Adrenal gland (tissue), 9 donors: ENCODE measurements at regions not wholly inside any gene's neighbourhood (a gene's known extent, or its start where the extent isn't known, plus 50 kb on each side); places are given as distances from the start of the nearest gene placed in this dataset.

Source experiments
- DNase-seq, 7 donors: peaks; one replicate each; pipeline ENCODE4 v3.0.0-alpha.2; 2019 to 2020
- H3K27ac ChIP-seq, 5 donors: fragments of 200-600 bp; sonication (generic) in 4 of 5; 1 replicate in 3 of 5; 2 replicates in 2 of 5; pipeline versions ENCODE4 v1.5.1 to v1.8.0; 2016 to 2020; ENCODE audit warnings: mild to moderate bottlenecking in 1 of 5
- H3K27me3 ChIP-seq: fragments of 200-600 bp; 2 replicates; pipeline ENCODE4 v1.8.0; 2021
- H3K36me3 ChIP-seq, 2 donors: fragments of 200-600 bp; replicated peaks in 1 of 2; 1 replicate in 1 of 2; 2 replicates in 1 of 2; pipeline versions ENCODE4 v1.5.1 to v1.8.0; 2018 to 2022
- H3K4me1 ChIP-seq, 2 donors: fragments of 200-600 bp; replicated peaks in 1 of 2; 1 replicate in 1 of 2; 2 replicates in 1 of 2; pipeline versions ENCODE4 v1.5.1 to v1.8.0; 2018 to 2021
- H3K4me3 ChIP-seq, 4 donors: fragments of 200-600 bp; sonication (generic) in 3 of 4; one replicate each; pipeline ENCODE4 v1.5.1; 2016 to 2018
- H3K9me3 ChIP-seq, 3 donors: fragments of 200-600 bp; sonication (generic) in 1 of 3; replicated peaks in 1 of 3; 1 replicate in 2 of 3; 2 replicates in 1 of 3; pipeline versions ENCODE4 v1.5.1 to v1.8.0; 2016 to 2021
- CTCF ChIP-seq, 6 experiments: fragments of 450-650 bp in 4 of 6; fragments of 200-600 bp in 2 of 6; sonication (generic) in 1 of 6; IDR thresholded peaks; 1 replicate in 5 of 6; 2 replicates in 1 of 6; pipeline versions ENCODE4 v1.5.1 to v1.8.0; 2016 to 2021; ENCODE audit warnings: antibody characterized with exemption in 6 of 6, mild to moderate bottlenecking in 2 of 6, moderate library complexity in 1 of 6
- POLR2A ChIP-seq, 2 donors: fragments of 450-650 bp; IDR thresholded peaks; one replicate each; pipeline ENCODE4 v1.6.1; 2017; ENCODE audit warnings: antibody characterized with exemption in 2 of 2, mild to moderate bottlenecking in 2 of 2, moderate library complexity in 1 of 2
- WGBS, 4 donors: extraction: QIAGEN DNeasy Blood & Tissue Kit in 2 of 4; methylation state at CpG; one replicate each; pipeline versions ENCODE4 v1.1.5 to v1.1.7; 2013 to 2017; 5-methylcytosine and 5-hydroxymethylcytosine counted together
- intact Hi-C, 2 donors: fragments of 100-400 bp; cut with DNase I; formaldehyde crosslinking; loops; one replicate each; pipeline versions ENCODE4 v1.14.1 to v1.15.0; 2022 to 2023
- donor health status: healthy with polysubstance abuse.
- donor health status: Bipolar disorder and iron deficiency.
- donor health status: DM: yes; HTN: yes; CAD: no.
- donor health status: DM: no; HTN: no; CAD: no.
- donor health status: DM: no; HTN: no; CAD: no.

DNA sequence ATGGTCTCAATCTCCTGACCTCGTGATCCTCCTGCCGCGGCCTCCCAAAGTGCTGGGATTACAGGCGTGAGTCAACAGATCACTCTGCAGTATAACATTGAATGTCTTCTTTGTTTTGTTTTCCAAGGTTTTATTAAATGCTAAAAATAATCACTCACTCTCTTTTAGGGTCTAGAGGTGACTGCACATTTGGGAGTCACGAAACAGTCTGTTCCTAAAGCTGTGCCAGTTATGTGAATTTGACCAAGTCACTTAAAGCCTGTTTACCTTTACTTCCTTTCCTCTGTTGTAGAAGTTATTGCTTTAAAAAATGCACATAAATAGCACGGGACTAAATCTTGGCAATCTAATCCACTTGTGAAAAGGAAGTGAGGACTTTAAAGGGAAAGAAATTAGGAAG, 304.9 kb upstream of the PTGER4 start:
- DNase-seq: no peak
- Histone ChIP-seq H3K9me3 (no peaks in the 10 kb centered on the region), H3K4me3 (no peak overlapping the region), H3K36me3 (no peaks in the 10 kb centered on the region), H3K27me3 (no peaks in the 10 kb centered on the region), H3K27ac (peak overlapping the region in 1 of 5 donors; percentile 44), H3K4me1 (peaks cover 0 to 7% of the 10 kb centered on the region in 2 donors)
- TF ChIP-seq POLR2A (IDR thresholded peaks at IDR 0.05): no peak
- 44 to 63% (median 55%) methylated on average over 6 of the region's 6 CpGs for WGBS, 4 donors
- intact Hi-C loops: no loop called here

GRCh38 chr5:40368200-40368599, 311.5 kb upstream of the PTGER4 start:
- no peak overlapping the region for H3K4me3 ChIP-seq
- no peak overlapping the region for H3K27ac ChIP-seq
- 83 to 92% (median 86%) methylated on average over 4 to 5 of the region's 5 CpGs for WGBS, 4 donors

DNA sequence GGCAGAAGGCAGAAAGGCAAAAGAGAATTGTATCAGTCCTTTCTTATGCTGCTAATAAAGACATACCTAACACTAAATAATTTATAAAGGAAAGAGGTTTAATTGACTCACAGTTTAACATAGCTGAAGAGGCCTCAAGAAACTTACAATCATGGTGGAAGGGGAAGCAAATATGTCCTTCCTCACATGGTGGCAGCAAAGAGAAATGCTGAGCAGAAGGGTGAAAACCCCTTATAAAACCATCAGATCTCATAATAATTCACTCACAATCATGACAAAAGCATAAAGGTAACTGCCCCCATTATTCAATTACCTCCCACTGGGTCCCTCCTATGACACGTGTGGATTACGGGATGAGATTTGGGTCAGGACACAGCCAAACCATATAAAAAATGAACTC, 312.5 kb upstream of the PTGER4 start:
- Histone ChIP-seq H3K4me3 (no peak overlapping the region), H3K27ac (no peak overlapping the region), H3K27me3 (no peaks in the 10 kb centered on the region), H3K9me3 (no peaks in the 10 kb centered on the region), H3K4me1 (no peaks in the 10 kb centered on the region), H3K36me3 (no peaks in the 10 kb centered on the region)
- TF ChIP-seq POLR2A (IDR thresholded peaks at IDR 0.05) (no peak), CTCF (IDR thresholded peaks at IDR 0.05) (no peak)
- no peak for DNase-seq
- intact Hi-C loops: no loop called here
- WGBS, 4 donors: 83 to 93% (median 89%) methylated on average over 2 of the region's 2 CpGs

More at GRCh38 chr5:40368200-40368599, 311.5 kb upstream of the PTGER4 start:
- no peak for TF ChIP-seq POLR2A (IDR thresholded peaks at IDR 0.05)
- TF ChIP-seq CTCF (IDR thresholded peaks at IDR 0.05): no peak
- intact Hi-C loops: no loop called here
- Histone ChIP-seq H3K27me3 (no peaks in the 10 kb centered on the region), H3K4me1 (no peaks in the 10 kb centered on the region), H3K36me3 (no peaks in the 10 kb centered on the region), H3K9me3 (no peaks in the 10 kb centered on the region)
- no peak for DNase-seq

- H3K27me3 ChIP-seq: no peaks in the 10 kb centered on the region
- no peak for TF ChIP-seq CTCF (IDR thresholded peaks at IDR 0.05)
- intact Hi-C loops: no loop called here
- H3K36me3 ChIP-seq: no peaks in the 10 kb centered on the region
- WGBS, 4 donors: 57 to 68% (median 64%) methylated on average over 2 of the region's 2 CpGs
- no peak for DNase-seq
- no peaks in the 10 kb centered on the region for H3K4me1 ChIP-seq
- no peak overlapping the region for H3K4me3 ChIP-seq
- no peaks in the 10 kb centered on the region for H3K9me3 ChIP-seq
- H3K27ac ChIP-seq: no peak overlapping the region
These were observed 314.1 kb upstream of the PTGER4 start for GRCh38 chr5:40365342-40366330.
